Heart right ventricle (tissue), 16 donors: ENCODE measurements at regions not wholly inside any gene's neighbourhood (a gene's known extent, or its start where the extent isn't known, plus 50 kb on each side); places are given as distances from the start of the nearest gene placed in this dataset.
A peak's percentile ranks its signal among the peaks of the same experiment; 100 is the strongest.

Experiments used
- ATAC-seq, 8 donors: fragments of 200-7000 bp; cut with Tn5 transposase; one replicate each; pipeline ENCODE4 v1.9.1; 2020; ENCODE audit warnings: mild to moderate bottlenecking in 8 of 8, moderate library complexity in 8 of 8, moderate number of reproducible peaks in 1 of 8
- DNase-seq, 2 donors: peaks; one replicate each; pipeline ENCODE4 v3.0.0-alpha.2; 2020
- H3K27ac ChIP-seq, 10 donors: fragments of 200-600 bp; sonication (generic) in 2 of 10; one replicate each; pipeline versions ENCODE4 v1.5.0 to v1.8.0; 2020 to 2022; ENCODE audit warnings: mild to moderate bottlenecking in 3 of 10
- H3K27me3 ChIP-seq, 7 donors: fragments of 200-600 bp; one replicate each; pipeline ENCODE4 v1.8.0; 2021 to 2022; ENCODE audit warnings: mild to moderate bottlenecking in 2 of 7
- H3K36me3 ChIP-seq, 9 donors: fragments of 200-600 bp; sonication (generic) in 1 of 9; one replicate each; pipeline versions ENCODE4 v1.5.0 to v1.8.0; 2020 to 2022; ENCODE audit warnings: mild to moderate bottlenecking in 2 of 9
- H3K4me1 ChIP-seq, 9 donors: fragments of 200-600 bp; sonication (generic) in 1 of 9; one replicate each; pipeline versions ENCODE4 v1.5.0 to v1.8.0; 2020 to 2022; ENCODE audit warnings: mild to moderate bottlenecking in 4 of 9
- H3K4me3 ChIP-seq, 10 donors: fragments of 200-600 bp; sonication (generic) in 2 of 10; one replicate each; pipeline versions ENCODE4 v1.5.0 to v1.8.0; 2020 to 2022; ENCODE audit warnings: mild to moderate bottlenecking in 7 of 10, moderate library complexity in 2 of 10
- H3K9me3 ChIP-seq, 11 donors: fragments of 200-600 bp in 10 of 11; sonication (generic) in 2 of 11; one replicate each; pipeline versions ENCODE4 v1.5.0 to v1.8.0; 2013 to 2022; ENCODE audit warnings: mild to moderate bottlenecking in 2 of 11, control low read depth in 1 of 11, moderate library complexity in 1 of 11
- CTCF ChIP-seq, 9 donors: fragments of 200-600 bp; sonication (generic) in 2 of 9; IDR thresholded peaks; one replicate each; pipeline versions ENCODE4 v1.5.0 to v1.8.0; 2021 to 2022; ENCODE audit warnings: antibody characterized with exemption in 9 of 9, mild to moderate bottlenecking in 5 of 9, moderate library complexity in 1 of 9
- WGBS, 2 donors: extraction: QIAGEN DNeasy Blood & Tissue Kit; methylation state at CpG; one replicate each; pipeline ENCODE4 v1.1.7; 2013; ENCODE audit warnings: inconsistent platforms in 1 of 2; 5-methylcytosine and 5-hydroxymethylcytosine counted together
- intact Hi-C, 10 donors: fragments of 100-400 bp; cut with DNase I; formaldehyde crosslinking; loops; one replicate each; pipeline versions ENCODE4 v1.11.1 to v1.14.2; 2022
- donor health status: Arrhythmogenic right ventricular cardiomyopathy.
- donor health status: ischemic (EF 13 %, LVEDD 7.1; RV severe dilation, severe dysfunction).
- donor health status: healthy with polysubstance abuse.
- donor health status: DM: no; HTN: yes; CAD: no.
- donor health status: DM: no; HTN: no; CAD: no.
- donor health status: ischemic (EF 25% LVEDD 6.9; RV normal size, moderate dysfunction).
- donor health status: ischemic (EF 25% LVEDD 5.7; RV mildly dilated, moderate dysfunction).
- donor health status: healthy.
- donor health status: DM: yes; HTN: yes; CAD: no.
- donor health status: Ischemic cardiomyopathy.
- donor health status: ischemic (EF 35%, LVEDD 5.7; RV mildly dilated, moderate dysfunction).
- donor health status: nonischemic (EF 11% LVEDD 7.7; RV severe dilation, severe dysfunction).
- donor health status: DM: yes; HTN: yes; CAD: no.
- donor health status: PGD.
- donor health status: ischemic (EF 29% LVEDD 5.4; RV normal size, mild dysfunction).
- donor health status: nonischemic (EF 23%, LVEDD 6.1; RV moderate dilation, normal function).

DNA sequence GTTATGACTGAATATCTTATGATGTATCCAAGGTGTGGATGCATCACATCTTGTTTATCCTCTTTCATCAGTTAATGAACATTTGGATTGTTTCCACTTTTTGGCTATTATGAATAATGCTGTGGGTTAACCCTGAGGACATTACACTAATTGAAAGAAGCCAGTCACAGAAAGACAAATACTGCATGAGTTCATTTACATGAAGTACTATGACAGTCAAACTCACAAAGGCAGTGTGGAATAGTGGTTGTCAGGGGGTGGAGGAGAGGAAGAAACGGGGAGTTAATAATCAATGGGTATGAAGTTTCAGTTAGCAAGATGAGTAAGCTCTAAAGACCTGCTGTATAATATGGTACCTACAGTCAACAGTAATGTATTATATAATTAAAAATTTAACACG lies 409.4 kb upstream of the CTNND2 start:
- intact Hi-C loops: no loop called here
- no peaks in the 10 kb centered on the region for H3K27me3 ChIP-seq
- 75 to 82% methylated on average over 2 of the region's 2 CpGs for WGBS, 2 donors

DNA sequence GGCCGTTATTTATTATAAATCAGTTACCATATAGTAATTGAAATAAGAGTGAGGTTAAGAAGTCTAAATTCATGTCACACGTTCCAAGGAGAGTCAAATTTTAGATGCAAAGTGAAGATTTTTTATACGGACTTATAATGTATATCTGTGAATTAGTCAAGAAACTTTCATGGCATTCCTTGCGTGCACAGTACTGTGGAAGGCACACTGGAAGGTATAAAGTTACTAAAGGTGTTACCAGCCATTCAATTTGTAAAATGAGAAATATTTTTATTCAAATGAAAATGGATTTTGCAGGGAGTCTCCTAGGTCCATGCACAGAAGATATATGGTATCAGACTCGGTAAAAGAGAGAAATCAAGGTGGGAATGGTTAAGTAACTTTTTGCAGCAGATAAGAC lies 408.1 kb upstream of the CTNND2 start:
- no peak for DNase-seq

More for the DNA sequence above, 409.4 kb upstream of the CTNND2 start:
- ATAC-seq: no peak
- TF ChIP-seq CTCF (IDR thresholded peaks at IDR 0.05): no peak
- no peak overlapping the region for H3K27ac ChIP-seq
- DNase-seq: no peak
- H3K9me3 ChIP-seq: peaks cover 0 to 4% (median 0%) of the 10 kb centered on the region in 11 donors
- no peaks in the 10 kb centered on the region for H3K36me3 ChIP-seq
- H3K4me1 ChIP-seq: no peaks in the 10 kb centered on the region
- no peak overlapping the region for H3K4me3 ChIP-seq

DNA sequence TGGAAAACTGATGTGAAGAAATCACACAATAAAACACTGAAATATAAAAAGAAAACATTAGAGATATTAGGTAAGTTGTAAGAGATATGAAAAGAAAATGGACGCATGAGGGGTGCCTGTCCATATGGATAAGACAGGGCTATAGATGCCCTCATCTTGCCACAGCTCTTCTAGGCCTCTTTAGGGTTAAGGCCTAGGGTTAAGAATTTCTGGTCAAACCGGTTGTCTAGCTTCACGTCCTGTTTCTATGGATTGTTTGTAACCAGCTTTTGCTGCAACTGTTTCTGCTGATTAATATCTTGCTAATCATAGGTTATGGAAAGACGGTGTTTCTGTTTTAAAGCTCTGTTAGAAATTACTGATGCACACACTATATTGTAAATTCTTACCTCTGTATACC lies 389.9 kb upstream of the CTNND2 start:
- Histone ChIP-seq H3K27me3 (no peaks in the 10 kb centered on the region), H3K4me3 (no peak overlapping the region), H3K27ac (no peak overlapping the region), H3K4me1 (no peaks in the 10 kb centered on the region), H3K36me3 (no peaks in the 10 kb centered on the region), H3K9me3 (peaks cover 0 to 44% (median 13%) of the 10 kb centered on the region in 11 donors)
- TF ChIP-seq CTCF (IDR thresholded peaks at IDR 0.05): no peak
- intact Hi-C loops: no loop called here
- DNase-seq (no peak), ATAC-seq (no peak)
- 83 to 84% methylated on average over 4 of the region's 4 CpGs for WGBS, 2 donors

More for the DNA sequence above, 408.1 kb upstream of the CTNND2 start:
- ATAC-seq: no peak
- no peak overlapping the region for H3K27ac ChIP-seq
- TF ChIP-seq CTCF (IDR thresholded peaks at IDR 0.05): no peak
- H3K9me3 ChIP-seq: peaks cover 0 to 6% (median 0%) of the 10 kb centered on the region in 11 donors
- 77 to 80% methylated on average over 5 of the region's 5 CpGs for WGBS, 2 donors
- H3K4me3 ChIP-seq: no peak overlapping the region
- H3K36me3 ChIP-seq: no peaks in the 10 kb centered on the region
- no peaks in the 10 kb centered on the region for H3K4me1 ChIP-seq
- H3K27me3 ChIP-seq: no peaks in the 10 kb centered on the region
- intact Hi-C loops: no loop called here

- TF ChIP-seq CTCF (IDR thresholded peaks at IDR 0.05): peak in 1 of 9 donors; percentile 6
- no peaks in the 10 kb centered on the region for H3K36me3 ChIP-seq
- no peak for ATAC-seq
- H3K27me3 ChIP-seq: no peaks in the 10 kb centered on the region
- no peak overlapping the region for H3K27ac ChIP-seq
- no peak overlapping the region for H3K4me3 ChIP-seq
- DNase-seq: no peak
- 25 to 29% methylated on average over 6 of the region's 6 CpGs for WGBS, 2 donors
- intact Hi-C loops: no loop called here
- peaks cover 0 to 38% (median 13%) of the 10 kb centered on the region in 11 donors for H3K9me3 ChIP-seq
- no peaks in the 10 kb centered on the region for H3K4me1 ChIP-seq
Observed at GRCh38 chr5:12292610-12293204, 388.5 kb upstream of the CTNND2 start.
